HL-60/S4 treated with retinoic acid at 250 ng/mL for 4 days and 3 days (cell line): ENCODE measurements at regions not wholly inside any gene's neighbourhood (a gene's known extent, or its start where the extent isn't known, plus 50 kb on each side); places are given as distances from the start of the nearest gene placed in this dataset.
"Not testable (repeated sequence)": the region's sequence is repeated elsewhere in the genome, so short reads cannot be mapped to it uniquely, and the experiment has no call there.

Source experiments
- in situ Hi-C: fragments of 300-500 bp; cut with MboI; formaldehyde crosslinking; loops from 2 replicates; pipeline ENCODE4 v1.7.0; 2022; ENCODE audit warnings: low sequenced_read_pairs

- in situ Hi-C loops: no loop called here
Measured at GRCh38 chr1:101465941-101466340, 229.1 kb downstream of the S1PR1 start.

DNA sequence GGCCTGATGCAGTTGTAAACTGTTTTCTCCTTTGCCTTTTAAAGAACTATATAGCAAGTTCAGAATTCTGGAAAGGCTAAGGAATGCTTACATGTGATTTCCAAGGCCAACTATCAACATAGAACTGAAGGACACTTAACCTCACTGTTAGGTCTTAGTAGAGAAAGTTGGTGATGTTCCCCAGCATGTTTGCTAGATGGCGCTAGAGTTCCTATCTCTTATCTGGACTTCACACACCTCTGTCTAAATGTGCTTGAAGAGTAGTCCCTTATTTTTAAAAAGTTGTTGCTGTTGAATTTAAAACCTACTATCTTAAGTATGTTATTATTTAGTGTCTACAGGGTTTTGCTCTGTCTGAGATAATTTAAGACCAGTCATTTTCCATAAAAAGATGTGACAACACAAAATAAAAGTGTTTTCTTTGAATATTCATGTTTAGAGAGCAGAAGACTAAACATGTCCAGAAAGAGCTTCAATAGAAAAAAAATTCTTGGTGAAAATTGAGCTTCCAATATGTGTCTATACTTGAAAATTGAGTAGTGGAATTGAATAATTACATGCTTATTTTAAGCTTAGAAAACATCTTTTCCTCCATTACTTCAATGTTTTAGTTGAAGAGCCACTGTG is 237.3 kb downstream of the S1PR1 start:
- in situ Hi-C loops: no loop called here

DNA sequence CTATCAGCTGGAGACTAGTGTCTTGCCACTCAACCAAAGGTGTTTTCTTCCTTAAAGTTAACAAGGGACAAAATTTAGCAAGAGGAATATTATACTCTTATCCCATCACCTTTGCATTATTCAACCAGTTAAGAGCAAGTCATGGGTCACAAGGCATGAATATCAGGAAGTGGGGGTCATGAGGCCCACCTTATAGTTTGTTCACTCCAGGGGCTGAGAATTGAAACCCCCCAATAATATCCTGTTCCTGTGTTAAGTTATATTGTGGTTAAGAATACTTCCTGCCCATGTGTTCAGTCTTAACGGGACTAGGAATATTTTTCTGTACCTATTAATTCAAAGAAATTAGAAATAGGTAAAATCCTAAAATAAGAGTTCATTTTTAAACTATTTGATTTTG is 239.7 kb downstream of the S1PR1 start:
- in situ Hi-C loops: no loop called here

DNA sequence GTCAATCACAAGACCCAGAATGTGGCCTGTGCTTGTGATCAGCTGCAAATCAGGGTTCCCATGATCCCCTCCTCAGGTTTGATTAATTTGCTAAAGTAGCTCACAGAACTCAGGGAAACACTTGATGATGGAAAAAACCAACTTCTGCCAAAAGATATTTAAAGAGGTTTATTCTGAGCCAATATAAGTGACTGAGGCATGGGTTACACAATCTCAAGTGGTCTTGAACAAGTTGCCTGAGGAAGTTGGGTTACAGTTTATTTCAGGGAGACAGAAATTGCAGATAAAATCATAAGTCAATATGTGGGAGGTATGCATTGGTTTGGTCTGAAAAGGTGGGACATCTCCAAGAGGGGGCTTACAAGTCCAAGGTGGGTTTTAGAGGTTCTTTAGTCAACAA is 243.1 kb downstream of the S1PR1 start:
- in situ Hi-C loops: no loop called here

- in situ Hi-C loops: no loop called here
Measured at GRCh38 chr1:101482306-101482705, 245.5 kb downstream of the S1PR1 start.

GRCh38 chr1:101483982-101484688 is 247.3 kb downstream of the S1PR1 start:
- in situ Hi-C loops: no loop called here

GRCh38 chr1:101484689-101485338 is 248.0 kb downstream of the S1PR1 start:
- in situ Hi-C loops: no loop called here

DNA sequence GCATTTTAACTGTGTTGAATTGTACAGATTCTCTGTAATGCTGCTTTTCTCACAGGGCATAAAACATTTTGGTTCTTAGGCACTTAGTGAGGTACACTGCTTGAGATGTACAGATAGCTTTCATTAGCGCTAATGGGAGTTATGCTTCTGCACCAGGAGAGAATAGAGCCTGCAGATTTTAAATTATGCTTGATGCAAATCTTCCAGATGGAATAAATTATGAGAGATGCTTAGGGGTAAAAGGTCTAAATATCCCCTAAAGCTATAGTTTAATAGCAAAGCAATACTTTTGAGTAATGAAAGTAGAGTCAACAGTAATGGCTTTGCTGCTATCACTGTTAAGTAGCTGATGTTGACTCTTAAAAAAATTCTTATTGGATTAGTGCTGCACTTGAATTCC is 248.9 kb downstream of the S1PR1 start:
- in situ Hi-C loops: no loop called here

GRCh38 chr1:101492144-101492543 is 255.3 kb downstream of the S1PR1 start:
- in situ Hi-C loops: not testable (repeated sequence)

DNA sequence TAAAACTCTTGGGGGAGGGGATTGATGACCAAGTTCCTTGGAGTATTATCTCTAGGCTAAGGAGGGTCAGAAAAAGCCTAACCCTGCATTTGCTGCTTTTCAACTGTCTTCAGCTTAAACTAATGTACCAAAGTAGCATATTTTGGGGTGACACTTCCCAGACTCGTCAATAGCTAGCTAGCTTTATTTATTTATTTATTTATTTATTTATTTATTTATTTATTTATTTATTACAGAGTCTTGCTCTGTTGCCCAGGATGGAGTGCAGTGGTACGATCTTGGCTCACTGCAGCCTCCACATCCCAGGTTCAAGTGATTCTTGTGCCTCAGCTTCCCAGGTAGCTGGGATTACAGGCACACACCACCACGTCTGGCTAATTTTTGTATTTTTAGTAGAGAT is 257.1 kb downstream of the S1PR1 start:
- in situ Hi-C loops: not testable (repeated sequence)

DNA sequence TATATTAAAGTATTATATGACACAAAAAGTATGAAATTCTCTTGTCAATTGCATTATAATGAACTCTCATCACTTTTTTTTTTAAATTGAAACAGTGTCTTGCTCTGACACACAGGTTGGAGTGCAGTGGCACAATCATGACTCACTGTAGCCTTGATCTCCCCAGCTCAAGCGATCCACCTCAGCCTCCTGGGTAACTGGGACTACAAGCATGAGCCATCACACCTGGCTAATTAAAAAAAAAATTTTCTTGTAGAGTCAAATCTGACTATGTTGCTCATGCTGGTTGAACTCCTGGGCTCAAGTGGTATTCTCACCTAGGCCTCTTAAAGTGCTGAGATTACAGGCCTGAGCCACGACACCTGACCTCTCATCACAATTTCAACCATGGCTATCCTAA is 259.3 kb downstream of the S1PR1 start:
- in situ Hi-C loops: no loop called here

- in situ Hi-C loops: no loop called here
Measured at GRCh38 chr1:101497881-101498559, 261.2 kb downstream of the S1PR1 start.

DNA sequence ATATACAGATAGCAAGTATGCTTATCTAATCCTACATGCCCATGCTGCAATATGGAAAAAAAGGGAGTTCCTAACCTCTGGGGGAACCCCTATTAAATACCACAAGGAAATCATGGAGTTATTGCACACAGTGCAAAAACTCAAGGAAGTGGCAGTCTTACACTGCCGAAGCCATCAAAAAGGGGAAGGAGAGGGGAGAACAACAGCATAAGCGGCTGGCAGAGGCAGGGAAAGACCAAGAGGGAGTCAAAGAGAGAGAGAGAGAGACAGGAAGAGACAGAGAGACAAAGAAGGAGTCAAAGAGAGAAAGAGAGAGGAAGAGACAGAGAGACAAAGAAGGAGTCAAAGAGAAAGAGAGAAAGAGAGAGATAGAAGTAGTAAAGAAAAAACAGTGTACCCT is 267.3 kb downstream of the S1PR1 start:
- in situ Hi-C loops: not testable (repeated sequence)

DNA sequence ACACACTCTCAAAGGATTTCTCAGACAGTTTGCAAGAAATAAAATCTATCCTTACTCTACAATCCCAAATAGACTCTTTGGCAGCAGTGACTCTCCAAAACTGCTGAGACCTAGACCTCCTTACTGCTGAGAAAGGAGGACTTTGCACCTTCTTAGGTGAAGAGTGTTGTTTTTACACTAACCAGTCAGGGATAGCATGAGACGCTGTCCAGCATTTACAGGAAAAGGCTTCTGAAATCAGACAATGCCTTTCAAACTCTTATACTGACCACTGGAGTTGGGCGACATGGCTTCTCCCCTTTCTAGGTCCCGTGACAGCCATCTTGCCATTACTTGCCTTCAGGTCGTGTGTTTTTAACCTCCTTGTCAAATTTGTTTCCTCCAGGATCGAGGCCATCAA is 268.4 kb downstream of the S1PR1 start:
- in situ Hi-C loops: not testable (repeated sequence)

DNA sequence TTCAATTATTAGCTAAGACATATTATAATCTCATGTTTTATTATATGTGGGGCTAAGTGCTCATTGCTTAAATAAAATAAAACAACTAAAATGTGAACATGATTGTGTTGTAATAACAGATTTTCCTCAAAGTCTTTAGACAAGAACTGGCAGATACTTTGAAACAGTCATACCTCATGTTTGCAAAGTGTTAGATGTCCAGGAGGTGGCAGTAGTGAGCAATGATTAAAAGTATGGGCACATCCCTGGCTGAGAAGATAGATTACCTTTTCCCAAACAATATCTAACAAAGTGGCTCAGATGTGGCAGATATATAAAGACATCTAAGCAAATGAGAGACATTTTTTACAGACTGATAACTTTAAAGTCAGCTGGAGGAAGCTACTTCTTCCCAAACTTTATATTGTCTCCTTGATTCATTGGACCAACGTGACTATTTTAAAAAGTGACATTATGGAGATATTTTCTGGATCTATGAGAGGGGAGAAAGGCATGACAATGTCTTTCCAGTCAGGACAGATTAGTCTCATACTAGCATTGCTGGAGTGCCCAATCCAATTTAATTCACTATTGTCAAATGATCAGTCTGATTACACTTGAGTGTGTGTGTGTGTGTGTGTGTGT is 269.8 kb downstream of the S1PR1 start:
- in situ Hi-C loops: no loop called here

- in situ Hi-C loops: no loop called here
Measured at GRCh38 chr1:101507547-101507971, 270.7 kb downstream of the S1PR1 start.

DNA sequence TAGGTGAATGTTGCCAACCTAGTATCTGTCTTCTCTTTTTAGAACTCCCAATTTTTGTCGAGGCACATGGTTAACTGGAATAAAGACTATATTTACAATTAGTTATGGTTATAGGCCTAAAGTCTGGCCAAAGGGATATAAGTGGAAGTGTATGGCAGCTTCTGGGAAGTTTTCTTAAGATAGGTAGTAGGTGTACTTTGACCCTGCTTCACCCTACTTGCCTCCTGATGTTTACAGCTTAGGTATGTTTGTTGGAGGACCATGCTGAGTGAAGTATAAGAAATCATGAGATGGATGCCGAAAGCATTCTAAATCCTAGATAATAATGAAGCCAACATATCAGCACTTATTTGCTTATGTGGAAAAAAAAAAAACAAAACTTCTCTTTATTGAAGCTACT is 272.1 kb downstream of the S1PR1 start:
- in situ Hi-C loops: no loop called here

DNA sequence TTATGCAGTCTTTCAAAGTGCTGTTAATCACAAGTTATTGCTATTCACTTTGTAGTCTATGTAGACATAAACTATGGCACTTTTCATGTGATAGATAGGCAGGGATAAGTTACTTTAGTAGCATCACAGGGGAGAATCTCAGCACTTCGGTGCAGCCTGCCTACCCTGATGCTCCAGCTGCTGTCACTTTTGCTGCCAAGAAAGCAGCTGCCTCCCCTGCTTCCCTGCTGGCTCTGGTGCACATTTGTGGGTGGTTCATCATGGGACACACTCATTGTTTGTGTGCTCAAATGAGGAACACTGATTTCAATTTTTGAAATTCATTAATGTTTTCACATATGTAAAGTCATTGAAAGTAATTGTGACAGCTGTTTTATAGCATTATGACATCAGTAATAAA is 272.6 kb downstream of the S1PR1 start:
- in situ Hi-C loops: no loop called here

DNA sequence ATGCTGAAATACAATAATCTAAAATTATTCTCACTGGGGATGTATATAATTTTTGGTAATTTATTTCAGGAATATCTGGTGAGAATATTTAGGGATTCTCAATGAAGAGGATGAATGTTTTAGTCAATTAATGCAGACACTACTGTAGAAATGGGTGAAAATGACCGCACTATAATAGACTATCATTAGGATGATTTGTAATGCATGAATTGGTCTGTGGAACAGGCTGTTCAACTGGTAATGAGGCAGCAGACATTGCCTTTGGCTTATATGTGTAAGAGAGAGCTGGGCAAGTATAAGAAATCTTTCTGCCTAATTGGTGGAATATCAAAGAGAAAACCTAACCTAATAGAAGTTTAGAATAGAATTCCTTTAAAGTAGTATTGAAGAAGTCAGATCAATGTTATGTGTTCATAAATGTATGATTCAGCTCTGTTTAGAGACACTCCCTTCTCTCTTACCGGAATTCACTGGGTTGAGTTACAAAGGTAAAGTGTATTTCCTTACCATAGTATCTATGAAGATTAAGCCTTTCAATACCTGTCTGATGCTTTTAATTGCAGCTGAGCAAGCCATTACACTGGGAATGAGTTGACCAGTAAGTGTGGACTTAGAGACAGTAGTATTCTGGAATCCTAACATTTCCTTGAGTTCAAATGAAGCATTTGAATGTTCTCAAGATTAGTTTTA is 274.5 kb downstream of the S1PR1 start:
- in situ Hi-C loops: no loop called here

DNA sequence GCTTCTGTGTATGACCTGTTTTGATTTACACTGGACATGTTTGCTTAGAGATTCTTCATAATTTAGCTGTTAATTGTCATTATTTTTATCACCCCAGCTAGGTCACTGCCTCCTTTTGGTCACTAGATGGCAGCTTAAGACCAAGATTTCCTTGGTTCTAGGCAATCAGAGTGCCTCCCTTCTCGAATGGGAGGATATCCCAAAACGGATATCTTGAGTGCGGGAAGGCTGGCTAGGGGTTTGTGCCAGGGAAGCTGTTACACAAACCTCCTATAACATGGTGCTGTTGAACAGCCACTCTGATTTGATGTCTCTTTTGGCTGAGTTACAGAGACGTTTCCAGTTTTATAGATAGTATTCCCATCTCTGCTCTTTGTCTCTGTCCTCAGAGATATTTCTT is 283.5 kb downstream of the S1PR1 start:
- in situ Hi-C loops: no loop called here

DNA sequence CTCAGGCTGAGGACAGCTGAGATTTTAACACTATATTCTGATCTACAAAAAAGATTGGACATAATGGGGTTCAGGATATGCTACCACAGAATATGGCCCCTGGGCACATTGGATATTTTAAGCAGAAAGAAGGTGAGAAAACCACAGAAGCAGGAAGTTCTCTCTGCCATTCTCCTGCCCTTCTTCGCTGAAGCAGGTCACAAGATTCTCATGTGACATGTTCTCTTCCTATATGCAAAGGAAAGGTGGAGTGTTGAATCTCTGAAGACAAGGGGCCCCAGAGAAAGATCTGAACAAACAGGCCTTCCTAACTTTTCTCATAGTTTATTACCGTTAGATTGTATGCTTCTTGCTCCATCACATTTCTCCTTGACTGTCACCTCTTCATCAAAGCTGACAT is 285.7 kb downstream of the S1PR1 start:
- in situ Hi-C loops: no loop called here
